Endothelial cell of umbilical vein (primary cell): ENCODE measurements at regions not wholly inside any gene's neighbourhood (a gene's known extent, or its start where the extent isn't known, plus 50 kb on each side); places are given as distances from the start of the nearest gene placed in this dataset.

Source experiments
- BruUV-seq: library from RNA; stranded (reverse); fragments of 400-500 nt; replicated peaks from 2 replicates; lab custom pipeline; 2021; lab: Mats Ljungman, UMichigan
- CTCF ChIA-PET: fragments of 300-600, 350-600 bp; sonication (Branson Sonifier 250); formaldehyde crosslinking; loops from one replicate; lab custom pipeline; 2021; ENCODE audit warnings: antibody characterized with exemption, inconsistent platforms; lab: Charles Lee
- POLR2A ChIA-PET: fragments of 300-600, 350-600 bp; sonication (Branson Sonifier 250); formaldehyde crosslinking; loops from one replicate; lab custom pipeline; 2021; ENCODE audit warnings: antibody characterized with exemption, inconsistent platforms; lab: Charles Lee
- DNase-seq: peaks from one replicate; pipeline ENCODE4 v3.0.0-alpha.2; 2011; ENCODE audit warnings: low read depth, low spot score
- FAIRE-seq: peaks from 2 replicates; lab custom pipeline; 2011; peaks lifted over from hg19 to GRCh38; lab: Jason Lieb, UNC
- H2AFZ ChIP-seq: 2 replicates; pipeline ENCODE4 v1.6.0; 2012; ENCODE audit warnings: low read depth, low read length, control low read depth, inconsistent platforms
- H3K27ac ChIP-seq: 2 replicates; pipeline ENCODE4 v1.5.1; 2011; ENCODE audit warnings: low read depth, mild to moderate bottlenecking, control low read depth, low read length, moderate library complexity; ENCODE audit not compliant: insufficient read depth
- H3K27me3 ChIP-seq, 2 experiments: 2 replicates each; pipeline versions ENCODE4 v1.6.0 to v1.6.1; 2011; ENCODE audit warnings: low read length in 2 of 2, mixed read lengths in 1 of 2; ENCODE audit not compliant: control insufficient read depth in 2 of 2, insufficient read depth in 2 of 2
- H3K36me3 ChIP-seq, 2 experiments: 2 replicates in 1 of 2; 3 replicates in 1 of 2; pipeline ENCODE4 v1.5.1; 2011; ENCODE audit warnings: low read length in 2 of 2, mild to moderate bottlenecking in 1 of 2, moderate library complexity in 1 of 2; ENCODE audit not compliant: control insufficient read depth in 2 of 2, insufficient read depth in 2 of 2; ENCODE audit errors: extremely low read depth in 1 of 2
- H3K4me1 ChIP-seq: 3 replicates; pipeline ENCODE4 v1.5.1; 2011; ENCODE audit warnings: mild to moderate bottlenecking, low read length; ENCODE audit not compliant: control insufficient read depth, insufficient read depth; ENCODE audit errors: extremely low read depth
- H3K4me2 ChIP-seq: 2 replicates; pipeline ENCODE4 v1.6.1; 2011; ENCODE audit warnings: low read length, control low read depth, mixed read lengths; ENCODE audit not compliant: insufficient read depth
- H3K4me3 ChIP-seq, 3 experiments: fragments of 200-600 bp in 1 of 3; sonication (generic), shearing (Covaris generic) in 1 of 3; replicated peaks in 1 of 3; 2 replicates each; pipeline ENCODE4 v1.5.1; 2011 to 2016; ENCODE audit warnings: control low read depth in 3 of 3, low read length in 3 of 3, mild to moderate bottlenecking in 2 of 3, inconsistent platforms in 1 of 3, low read depth in 1 of 3, moderate library complexity in 1 of 3; ENCODE audit not compliant: insufficient read depth in 1 of 3
- H3K79me2 ChIP-seq: 2 replicates; pipeline ENCODE4 v1.6.0; 2012; ENCODE audit warnings: low read length, inconsistent platforms; ENCODE audit not compliant: control insufficient read depth, insufficient read depth
- H3K9ac ChIP-seq: replicated peaks from 2 replicates; pipeline ENCODE3; 2011; ENCODE audit warnings: low read length, control low read depth; ENCODE audit not compliant: insufficient read depth; ENCODE audit errors: extremely low read depth
- H3K9me1 ChIP-seq: replicated peaks from 3 replicates; pipeline ENCODE4 v1.6.0; 2011; ENCODE audit warnings: mild to moderate bottlenecking, low read length; ENCODE audit not compliant: control insufficient read depth, insufficient read depth; ENCODE audit errors: extremely low read depth
- H3K9me3 ChIP-seq: replicated peaks from 2 replicates; pipeline ENCODE4 v1.5.1; 2012; ENCODE audit warnings: low read length, inconsistent platforms; ENCODE audit not compliant: control insufficient read depth, insufficient read depth
- H4K20me1 ChIP-seq: replicated peaks from 2 replicates; pipeline ENCODE3; 2011; ENCODE audit warnings: mild to moderate bottlenecking, low read length; ENCODE audit not compliant: control insufficient read depth, insufficient read depth; ENCODE audit errors: extremely low read depth
- CTCF ChIP-seq, 2 donors: IDR thresholded peaks; 1 replicate in 1 of 2; 2 replicates in 1 of 2; pipeline ENCODE4 v1.5.1; 2011; ENCODE audit warnings: low read length in 2 of 2, mild to moderate bottlenecking in 2 of 2, moderate library complexity in 2 of 2, control low read depth in 1 of 2, inconsistent platforms in 1 of 2, low read depth in 1 of 2; ENCODE audit not compliant: insufficient read depth in 1 of 2; ENCODE audit errors: extremely low read depth in 1 of 2
- EZH2 ChIP-seq: IDR thresholded peaks from 2 replicates; pipeline ENCODE4 v1.6.1; 2012; ENCODE audit warnings: borderline replicate concordance, low read depth, mild to moderate bottlenecking, moderate library complexity, low read length, inconsistent platforms; ENCODE audit not compliant: severe bottlenecking
- FOS ChIP-seq: IDR thresholded peaks from 2 replicates; pipeline ENCODE4 v1.6.1; 2011; ENCODE audit warnings: mild to moderate bottlenecking, low read length, moderate library complexity, borderline replicate concordance; ENCODE audit not compliant: insufficient read depth
- GATA2 ChIP-seq: IDR thresholded peaks from 2 replicates; pipeline ENCODE4 v1.7.0; 2011; ENCODE audit warnings: low read depth, mild to moderate bottlenecking, moderate library complexity, mixed read lengths, low read length; ENCODE audit not compliant: insufficient read length, insufficient read depth
- JUN ChIP-seq: IDR thresholded peaks from 2 replicates; pipeline ENCODE4 v1.6.1; 2011; ENCODE audit warnings: borderline replicate concordance, low read depth; ENCODE audit not compliant: insufficient read length, insufficient read depth
- MAX ChIP-seq: IDR thresholded peaks from 2 replicates; pipeline ENCODE4 v1.6.1; 2011; ENCODE audit not compliant: insufficient read depth, insufficient read length
- MYC ChIP-seq: IDR thresholded peaks from one replicate; pipeline ENCODE4 v1.6.1; 2011; ENCODE audit warnings: mild to moderate bottlenecking, low read depth, low read length
- POLR2A ChIP-seq: IDR thresholded peaks from 2 replicates; pipeline ENCODE4 v1.6.1; 2012; ENCODE audit warnings: low read depth, mild to moderate bottlenecking, control low read depth, low read length
- POLR2AphosphoS5 ChIP-seq: IDR thresholded peaks from 2 replicates; pipeline ENCODE4 v1.6.1; 2012; ENCODE audit warnings: low read depth, mild to moderate bottlenecking, control low read depth, low read length, moderate library complexity; ENCODE audit not compliant: insufficient read depth
- dilution Hi-C: fragments of 300-500 bp; cut with MboI; formaldehyde crosslinking; loops from one replicate; pipeline ENCODE4 v1.15.0; 2019; ENCODE audit warnings: low sequenced_read_pairs; ENCODE audit not compliant: extremely low pct_ligation_motif_present
- intact Hi-C: fragments of 100-400 bp; cut with micrococcal nuclease; formaldehyde crosslinking; loops from one replicate; pipeline ENCODE4 v1.10.0; 2022

- H3K9ac ChIP-seq: no peak overlapping the region
- H2AFZ ChIP-seq: no peak overlapping the region
- no peaks in the 10 kb centered on the region for H3K4me1 ChIP-seq
- no TSS peak for BruUV-seq
- H3K27ac ChIP-seq: no peak overlapping the region
- POLR2A ChIA-PET: no interaction called here
- H3K4me3 ChIP-seq: no peak overlapping the region
- no peak overlapping the region for H3K4me2 ChIP-seq
- no peaks in the 10 kb centered on the region for H4K20me1 ChIP-seq
- no peak for TF ChIP-seq POLR2AphosphoS5
- H3K36me3 ChIP-seq: no peaks in the 10 kb centered on the region
- no peaks in the 10 kb centered on the region for H3K9me3 ChIP-seq
- H3K79me2 ChIP-seq: no peaks in the 10 kb centered on the region
- FAIRE-seq: no peak
- dilution Hi-C loops: loop anchor here (25.0 kb wide), 1 partner anchor 145 kb away; no protein-coding TSS in a partner anchor
- peaks cover 0 to 2% of the 10 kb centered on the region in 2 experiments for H3K27me3 ChIP-seq
- CTCF ChIA-PET: interaction anchor here (9.4 kb wide), 1 partner anchor 298 kb away, joined by 167 read pairs; no protein-coding TSS in a partner anchor
- no peaks in the 10 kb centered on the region for H3K9me1 ChIP-seq
- no peak for DNase-seq
- intact Hi-C loops: no loop called here
Measured at GRCh38 chr14:38716926-38717325, 386.1 kb downstream of the SEC23A start.

- no TSS peak for BruUV-seq
- no peak for FAIRE-seq
- Histone ChIP-seq H3K9ac (no peak overlapping the region), H4K20me1 (no peaks in the 10 kb centered on the region), H3K4me3 (no peak overlapping the region), H3K79me2 (no peaks in the 10 kb centered on the region), H3K4me1 (no peaks in the 10 kb centered on the region), H3K9me3 (no peaks in the 10 kb centered on the region), H3K36me3 (no peaks in the 10 kb centered on the region), H3K27me3 (peaks cover 0 to 2% of the 10 kb centered on the region in 2 experiments), H3K9me1 (no peaks in the 10 kb centered on the region), H3K27ac (no peak overlapping the region), H3K4me2 (no peak overlapping the region), H2AFZ (no peak overlapping the region)
- no peak for TF ChIP-seq GATA2
- no peak for TF ChIP-seq MAX
- TF ChIP-seq POLR2A: no peak
- TF ChIP-seq FOS: no peak
- no peak for TF ChIP-seq CTCF (IDR thresholded peaks at IDR 0.05; ENCODE audit: extremely low read depth in 1 of 2, insufficient read depth in 1 of 2, low read depth in 1 of 2, low read length in 2 of 2)
- no peak for TF ChIP-seq EZH2
- TF ChIP-seq POLR2AphosphoS5: no peak
- no peak for TF ChIP-seq MYC
- TF ChIP-seq JUN: no peak
- POLR2A ChIA-PET: no interaction called here
- dilution Hi-C loops: loop anchor here (25.0 kb wide), 1 partner anchor 151 kb away; no protein-coding TSS in a partner anchor
- CTCF ChIA-PET: interaction anchor here (1.7 kb wide), 1 partner anchor 11 kb away, joined by 5 read pairs; no protein-coding TSS in a partner anchor
- no peak for DNase-seq
- intact Hi-C loops: no loop called here
Measured at GRCh38 chr14:38710881-38711280, 392.2 kb downstream of the SEC23A start.
